ENCODE measurements at regions not wholly inside any gene's neighbourhood (a gene's known extent, or its start where the extent isn't known, plus 50 kb on each side); places are given as distances from the start of the nearest gene placed in this dataset.

DNA sequence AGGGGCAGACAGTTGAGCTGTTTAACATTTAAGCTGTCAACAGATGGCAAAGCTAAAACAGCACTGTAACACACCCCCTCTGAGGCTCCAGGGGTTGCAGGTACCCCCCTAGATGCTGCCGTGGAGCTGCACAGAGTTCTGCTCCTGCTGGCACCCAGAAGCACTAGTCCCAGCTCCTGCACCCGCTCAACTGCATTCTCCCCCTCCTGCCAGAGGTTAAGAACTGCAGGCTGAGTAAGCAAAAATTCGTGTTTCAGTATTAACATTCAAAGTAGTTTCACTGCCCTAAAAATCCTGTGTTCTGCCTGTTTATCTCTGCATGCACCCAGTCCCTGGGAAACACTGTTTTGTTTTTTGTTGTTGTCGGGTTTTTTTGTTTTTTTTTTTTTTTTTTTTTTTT, 790.8 kb upstream of the KCND2 start:
- ATAC-seq (ENCODE audit: low read depth), result no peak
- H4K20me1 ChIP-seq (ENCODE audit: control insufficient read depth, insufficient read depth, low read length, poor library complexity, severe bottlenecking), result no peaks in the 10 kb centered on the region

DNA sequence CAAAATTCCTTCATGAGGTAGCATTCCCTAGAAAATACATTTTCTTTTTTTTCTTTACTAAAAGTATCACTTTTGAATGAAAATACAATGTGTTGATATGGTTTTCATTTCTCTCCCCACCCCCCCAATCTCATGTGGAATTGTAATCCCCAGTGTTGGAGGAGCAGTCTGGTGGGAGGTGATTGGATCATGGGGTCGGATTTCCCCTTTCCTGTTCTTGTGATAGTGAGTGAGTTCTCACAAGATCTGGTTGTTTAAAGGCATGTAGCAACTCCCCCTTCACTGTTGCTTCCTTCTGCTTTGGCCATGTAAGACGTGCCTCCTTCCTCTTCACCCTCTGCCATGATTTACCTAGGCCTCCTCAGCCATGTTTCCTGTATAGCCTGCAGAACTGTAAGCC, 790.3 kb upstream of the KCND2 start:
- Histone ChIP-seq H3K4me2 (replicated peaks; ENCODE audit: low read depth, low read length, poor library complexity, severe bottlenecking) (no peak overlapping the region), H3K79me2 (ENCODE audit: control insufficient read depth, insufficient read depth, low read length) (no peaks in the 10 kb centered on the region), H3K27me3 (replicated peaks in 1 of 4; ENCODE audit: control extremely low read depth in 1 of 4, control insufficient read depth in 3 of 4, insufficient read depth in 4 of 4, low read length in 3 of 4) (no peaks in the 10 kb centered on the region), H3K9ac (ENCODE audit: low read length) (no peak overlapping the region), H3K27ac (ENCODE audit: low read length in 2 of 2) (no peak overlapping the region), H3K4me3 (ENCODE audit: control extremely low read depth in 1 of 5, extremely low read depth in 1 of 5, insufficient read depth in 1 of 5, low read depth in 2 of 5, low read length in 4 of 5) (no peak overlapping the region), H3K9me3 (ENCODE audit: control extremely low read depth in 1 of 3, control insufficient read depth in 2 of 3, insufficient read depth in 1 of 3, low read length in 2 of 3) (peaks cover 0 to 4% (median 0%) of the 10 kb centered on the region in 3 donors), H4K20me1 (ENCODE audit: control insufficient read depth, insufficient read depth, low read length, poor library complexity, severe bottlenecking) (no peaks in the 10 kb centered on the region), H2AFZ (ENCODE audit: insufficient read depth, low read depth, low read length, poor library complexity, severe bottlenecking) (no peak overlapping the region), H3K4me1 (ENCODE audit: control insufficient read depth in 2 of 2, insufficient read depth in 2 of 2, low read length in 2 of 2) (no peaks in the 10 kb centered on the region), H3K36me3 (replicated peaks in 1 of 2; ENCODE audit: control extremely low read depth in 1 of 2, control insufficient read depth in 1 of 2, extremely low read depth in 1 of 2, insufficient read depth in 2 of 2, low read length in 1 of 2) (no peaks in the 10 kb centered on the region)
- no peaks in the 10 kb centered on the region for H3K27me3 Mint-ChIP-seq
- intact Hi-C loops (cut with micrococcal nuclease), result no loop called here
- ATAC-seq (ENCODE audit: low read depth) (no peak), DNase-seq (no peak)
- no CpG with 5 or more reads among the region's 2 CpGs for WGBS (ENCODE audit: insufficient coverage)
- CTCF ChIA-PET, result no interaction called here
- no peak for TF ChIP-seq EZH2 (IDR thresholded peaks at IDR 0.05; ENCODE audit: borderline replicate concordance, insufficient read depth, low read depth, low read length, poor library complexity, severe bottlenecking)
- TF ChIP-seq, protein P1, sequence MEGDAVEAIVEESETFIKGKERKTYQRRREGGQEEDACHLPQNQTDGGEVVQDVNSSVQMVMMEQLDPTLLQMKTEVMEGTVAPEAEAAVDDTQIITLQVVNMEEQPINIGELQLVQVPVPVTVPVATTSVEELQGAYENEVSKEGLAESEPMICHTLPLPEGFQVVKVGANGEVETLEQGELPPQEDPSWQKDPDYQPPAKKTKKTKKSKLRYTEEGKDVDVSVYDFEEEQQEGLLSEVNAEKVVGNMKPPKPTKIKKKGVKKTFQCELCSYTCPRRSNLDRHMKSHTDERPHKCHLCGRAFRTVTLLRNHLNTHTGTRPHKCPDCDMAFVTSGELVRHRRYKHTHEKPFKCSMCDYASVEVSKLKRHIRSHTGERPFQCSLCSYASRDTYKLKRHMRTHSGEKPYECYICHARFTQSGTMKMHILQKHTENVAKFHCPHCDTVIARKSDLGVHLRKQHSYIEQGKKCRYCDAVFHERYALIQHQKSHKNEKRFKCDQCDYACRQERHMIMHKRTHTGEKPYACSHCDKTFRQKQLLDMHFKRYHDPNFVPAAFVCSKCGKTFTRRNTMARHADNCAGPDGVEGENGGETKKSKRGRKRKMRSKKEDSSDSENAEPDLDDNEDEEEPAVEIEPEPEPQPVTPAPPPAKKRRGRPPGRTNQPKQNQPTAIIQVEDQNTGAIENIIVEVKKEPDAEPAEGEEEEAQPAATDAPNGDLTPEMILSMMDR (IDR thresholded peaks at IDR 0.05), result no peak
- POLR2A ChIA-PET, result no interaction called here
- H3K9me3 Mint-ChIP-seq (ENCODE audit: insufficient read depth), result no peaks in the 10 kb centered on the region
- H3K27ac Mint-ChIP-seq, result no peak overlapping the region
- H3K4me1 Mint-ChIP-seq, result no peaks in the 10 kb centered on the region
- H3K4me3 Mint-ChIP-seq, result no peak overlapping the region

More for the DNA sequence above, 790.8 kb upstream of the KCND2 start:
- CTCF ChIA-PET, result no interaction called here
- TF ChIP-seq, protein P1 (IDR thresholded peaks at IDR 0.05), result no peak
- TF ChIP-seq EZH2 (IDR thresholded peaks at IDR 0.05; ENCODE audit: borderline replicate concordance, insufficient read depth, low read depth, low read length, poor library complexity, severe bottlenecking), result no peak
- no peaks in the 10 kb centered on the region for H3K4me1 Mint-ChIP-seq
- Histone ChIP-seq H3K9ac (ENCODE audit: low read length) (no peak overlapping the region), H3K4me3 (ENCODE audit: control extremely low read depth in 1 of 5, extremely low read depth in 1 of 5, insufficient read depth in 1 of 5, low read depth in 2 of 5, low read length in 4 of 5) (no peak overlapping the region), H3K36me3 (replicated peaks in 1 of 2; ENCODE audit: control extremely low read depth in 1 of 2, control insufficient read depth in 1 of 2, extremely low read depth in 1 of 2, insufficient read depth in 2 of 2, low read length in 1 of 2) (no peaks in the 10 kb centered on the region), H3K4me1 (ENCODE audit: control insufficient read depth in 2 of 2, insufficient read depth in 2 of 2, low read length in 2 of 2) (no peaks in the 10 kb centered on the region), H3K4me2 (replicated peaks; ENCODE audit: low read depth, low read length, poor library complexity, severe bottlenecking) (no peak overlapping the region), H2AFZ (ENCODE audit: insufficient read depth, low read depth, low read length, poor library complexity, severe bottlenecking) (no peak overlapping the region), H3K27me3 (replicated peaks in 1 of 4; ENCODE audit: control extremely low read depth in 1 of 4, control insufficient read depth in 3 of 4, insufficient read depth in 4 of 4, low read length in 3 of 4) (no peaks in the 10 kb centered on the region), H3K9me3 (ENCODE audit: control extremely low read depth in 1 of 3, control insufficient read depth in 2 of 3, insufficient read depth in 1 of 3, low read length in 2 of 3) (peaks cover 0 to 4% (median 0%) of the 10 kb centered on the region in 3 donors), H3K27ac (ENCODE audit: low read length in 2 of 2) (no peak overlapping the region), H3K79me2 (ENCODE audit: control insufficient read depth, insufficient read depth, low read length) (no peaks in the 10 kb centered on the region)
- H3K27me3 Mint-ChIP-seq, result no peaks in the 10 kb centered on the region
- H3K9me3 Mint-ChIP-seq (ENCODE audit: insufficient read depth), result no peaks in the 10 kb centered on the region
- no peak overlapping the region for H3K4me3 Mint-ChIP-seq
- intact Hi-C loops (cut with micrococcal nuclease), result no loop called here
- POLR2A ChIA-PET, result no interaction called here
- H3K27ac Mint-ChIP-seq, result no peak overlapping the region
- 20% methylated on average over 1 of the region's 4 CpGs for WGBS (ENCODE audit: insufficient coverage)
- no peak for DNase-seq
